GM12864 (cell line): ENCODE measurements at regions not wholly inside any gene's neighbourhood (a gene's known extent, or its start where the extent isn't known, plus 50 kb on each side); places are given as distances from the start of the nearest gene placed in this dataset.

ENCODE experiments used
- DNase-seq: peaks from one replicate; pipeline ENCODE4 v3.0.0-alpha.2; 2011; ENCODE audit warnings: low read depth
- H3K4me3 ChIP-seq: 2 replicates; pipeline ENCODE4 v1.5.1; 2011; ENCODE audit warnings: mild to moderate bottlenecking, low read depth, low read length, control low read depth
- TF ChIP-seq, protein P1 (sequence below): IDR thresholded peaks from 2 replicates; pipeline ENCODE4 v1.5.1; 2011; ENCODE audit warnings: low read depth, mild to moderate bottlenecking, moderate library complexity, low read length, control low read depth, inconsistent platforms; ENCODE audit errors: missing control alignments

DNA sequence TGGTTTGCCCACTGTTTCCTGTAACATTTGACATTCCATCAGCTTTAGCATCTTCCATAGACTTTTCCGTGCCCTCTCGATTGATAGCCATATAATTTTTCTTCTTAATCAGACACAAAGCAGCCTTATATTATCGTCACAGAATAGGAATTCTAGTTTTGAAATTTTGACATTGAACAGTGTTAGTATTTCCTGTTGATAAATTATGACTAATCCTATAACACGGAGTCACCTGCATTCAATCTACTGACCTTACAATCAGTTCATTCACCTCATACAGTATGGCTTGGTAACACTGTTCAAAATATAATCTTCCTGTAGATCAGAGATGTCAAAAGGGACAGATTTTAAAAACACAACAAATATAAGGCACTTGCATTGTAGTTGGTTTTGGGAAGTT lies 423.7 kb downstream of the C3orf38 start:
- TF ChIP-seq, protein P1, sequence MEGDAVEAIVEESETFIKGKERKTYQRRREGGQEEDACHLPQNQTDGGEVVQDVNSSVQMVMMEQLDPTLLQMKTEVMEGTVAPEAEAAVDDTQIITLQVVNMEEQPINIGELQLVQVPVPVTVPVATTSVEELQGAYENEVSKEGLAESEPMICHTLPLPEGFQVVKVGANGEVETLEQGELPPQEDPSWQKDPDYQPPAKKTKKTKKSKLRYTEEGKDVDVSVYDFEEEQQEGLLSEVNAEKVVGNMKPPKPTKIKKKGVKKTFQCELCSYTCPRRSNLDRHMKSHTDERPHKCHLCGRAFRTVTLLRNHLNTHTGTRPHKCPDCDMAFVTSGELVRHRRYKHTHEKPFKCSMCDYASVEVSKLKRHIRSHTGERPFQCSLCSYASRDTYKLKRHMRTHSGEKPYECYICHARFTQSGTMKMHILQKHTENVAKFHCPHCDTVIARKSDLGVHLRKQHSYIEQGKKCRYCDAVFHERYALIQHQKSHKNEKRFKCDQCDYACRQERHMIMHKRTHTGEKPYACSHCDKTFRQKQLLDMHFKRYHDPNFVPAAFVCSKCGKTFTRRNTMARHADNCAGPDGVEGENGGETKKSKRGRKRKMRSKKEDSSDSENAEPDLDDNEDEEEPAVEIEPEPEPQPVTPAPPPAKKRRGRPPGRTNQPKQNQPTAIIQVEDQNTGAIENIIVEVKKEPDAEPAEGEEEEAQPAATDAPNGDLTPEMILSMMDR: no peak
- H3K4me3 ChIP-seq: no peak overlapping the region
- DNase-seq: no peak

DNA sequence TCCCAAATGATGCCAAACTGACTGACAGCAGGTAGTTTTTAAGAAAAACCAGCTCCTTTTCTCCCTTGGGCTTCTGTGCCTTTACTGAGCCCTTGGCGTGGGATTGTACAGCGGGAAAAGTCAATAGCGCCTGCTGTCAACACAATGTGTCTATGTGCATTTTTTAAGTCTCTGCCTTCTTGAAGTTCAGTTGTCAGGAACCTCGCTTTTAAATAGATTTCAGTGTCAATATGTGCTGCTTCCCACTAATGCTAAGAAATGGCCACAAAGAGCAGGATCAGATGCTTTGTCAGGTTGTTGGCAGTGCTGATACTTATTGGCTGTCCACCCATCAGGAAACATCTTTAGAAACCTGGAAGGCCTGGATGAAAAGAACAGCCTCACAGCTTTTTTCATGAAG lies 424.4 kb downstream of the C3orf38 start:
- no peak overlapping the region for H3K4me3 ChIP-seq
- DNase-seq: no peak
- TF ChIP-seq, protein P1: no peak

DNA sequence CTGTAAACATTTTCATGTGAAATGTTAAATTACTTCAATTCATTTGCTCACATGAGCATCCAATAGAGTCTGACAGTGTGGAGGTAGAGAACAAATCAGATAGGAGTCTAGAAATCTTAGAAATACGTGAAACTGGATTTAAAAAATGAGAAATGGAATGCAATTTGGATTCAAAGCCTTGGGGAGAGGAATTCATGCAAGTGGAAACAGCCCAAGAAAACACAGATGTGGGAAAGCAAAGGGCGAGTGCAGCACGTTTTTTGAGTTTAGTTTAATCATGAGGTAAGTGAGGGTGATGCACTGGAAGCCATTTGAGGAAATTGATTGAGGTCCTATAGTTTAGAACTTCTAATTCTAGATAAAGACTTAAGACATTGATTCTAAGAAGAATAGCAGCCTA lies 434.7 kb downstream of the C3orf38 start:
- DNase-seq: no peak
- H3K4me3 ChIP-seq: no peak overlapping the region

DNA sequence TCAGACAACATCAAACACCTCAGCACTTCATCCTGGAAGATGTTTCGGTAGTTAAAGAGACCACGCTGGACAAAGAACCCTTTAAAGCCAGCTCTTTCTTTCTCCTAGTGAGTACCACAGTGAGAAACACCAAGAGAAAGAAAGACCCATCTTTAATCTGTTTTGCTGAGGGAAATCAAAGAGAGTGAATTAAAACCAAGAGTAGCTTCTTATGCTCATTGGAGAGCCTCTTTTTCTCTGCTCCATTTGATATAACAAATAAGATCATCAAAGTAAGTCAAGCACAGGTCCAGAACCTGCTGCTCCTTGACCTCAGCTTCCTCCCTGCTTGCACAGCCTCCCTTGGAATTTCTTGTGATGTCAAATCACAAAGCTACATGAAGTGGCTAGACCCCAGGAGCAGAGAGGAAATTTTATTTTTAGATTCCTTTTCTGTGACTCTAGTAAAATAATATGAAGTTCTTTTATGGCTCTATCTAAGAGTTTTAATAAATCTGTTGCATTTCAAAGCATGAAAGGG lies 436.4 kb downstream of the C3orf38 start:
- no peak for DNase-seq
- H3K4me3 ChIP-seq: no peak overlapping the region
- TF ChIP-seq, protein P1: no peak

More for the DNA sequence above, 434.7 kb downstream of the C3orf38 start:
- TF ChIP-seq, protein P1: no peak

DNA sequence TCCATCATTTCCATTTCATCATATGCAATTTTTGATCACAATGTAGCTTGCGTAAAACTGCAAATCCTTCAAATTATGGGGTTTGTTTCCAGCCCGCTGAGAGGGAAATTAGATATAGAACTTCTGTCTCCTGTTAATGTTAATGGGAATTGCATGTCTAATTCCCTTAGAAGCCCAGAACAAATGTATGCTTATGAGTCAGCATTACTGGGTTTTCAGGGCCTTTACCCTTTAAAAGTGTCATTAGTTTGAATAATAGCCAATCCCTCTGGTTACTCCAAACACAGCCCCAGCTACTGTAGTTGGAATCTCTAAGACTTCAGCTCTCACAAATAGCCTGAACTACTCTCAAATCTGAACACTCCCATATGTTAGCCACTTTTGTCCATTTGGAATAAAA lies 439.4 kb downstream of the C3orf38 start:
- no peak for DNase-seq
- TF ChIP-seq, protein P1: no peak
- no peak overlapping the region for H3K4me3 ChIP-seq

DNA sequence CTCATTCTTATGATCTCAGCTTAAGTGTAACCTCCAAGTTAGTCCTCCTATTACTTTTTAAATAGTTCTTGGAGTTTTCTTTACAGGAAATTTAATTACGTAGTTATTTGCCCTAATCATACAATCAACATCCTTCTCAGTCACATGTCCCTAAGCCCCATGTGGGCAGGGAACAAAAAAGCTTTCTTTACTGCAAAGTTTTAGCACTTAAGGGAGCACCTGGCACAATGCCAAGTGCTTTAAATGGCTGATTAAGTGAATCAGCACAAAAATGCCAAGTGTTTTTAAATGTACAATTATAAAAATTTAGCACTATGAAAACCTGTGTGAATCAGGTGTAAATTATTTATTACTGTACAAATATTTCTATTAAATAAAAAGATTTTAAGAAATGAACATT lies 445.3 kb downstream of the C3orf38 start:
- no peak overlapping the region for H3K4me3 ChIP-seq
- DNase-seq: no peak
- TF ChIP-seq, protein P1: no peak

DNA sequence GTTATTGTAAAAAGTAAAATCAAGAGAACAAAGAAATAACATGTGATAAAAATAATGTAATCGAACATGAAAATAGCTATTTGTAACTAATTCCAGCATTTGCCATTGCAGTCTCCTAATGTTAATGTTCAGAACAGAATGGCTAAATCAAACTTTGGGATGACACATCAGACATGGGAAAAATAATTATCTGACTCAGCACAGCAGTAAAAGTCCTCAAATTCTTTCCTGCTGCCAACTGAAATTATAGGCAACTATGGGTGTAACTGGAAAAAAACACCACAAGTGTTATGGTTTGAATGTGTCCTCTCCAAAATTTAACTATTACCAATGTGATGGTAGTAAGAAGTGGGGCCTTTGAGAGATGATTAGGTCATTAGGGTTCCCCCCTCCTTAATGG lies 446.7 kb downstream of the C3orf38 start:
- no peak overlapping the region for H3K4me3 ChIP-seq
- TF ChIP-seq, protein P1: no peak
- DNase-seq: no peak
